KMS-11 (cell line): ENCODE measurements at regions not wholly inside any gene's neighbourhood (a gene's known extent, or its start where the extent isn't known, plus 50 kb on each side); places are given as distances from the start of the nearest gene placed in this dataset.
"Not testable (repeated sequence)": the region's sequence is repeated elsewhere in the genome, so short reads cannot be mapped to it uniquely, and the experiment has no call there.

Source experiments
- H2AFZ ChIP-seq: fragments of 200-600 bp; sonication (generic); 2 replicates; pipeline ENCODE4 v1.6.1; 2016; ENCODE audit warnings: antibody characterized with exemption, mixed run types, low read depth
- H3K27ac ChIP-seq: fragments of 200-600 bp; sonication (generic); 2 replicates; pipeline ENCODE4 v1.6.1; 2016; ENCODE audit warnings: mild to moderate bottlenecking, mixed run types
- H3K27me3 ChIP-seq: fragments of 200-600 bp; sonication (generic); 2 replicates; pipeline ENCODE4 v1.6.1; 2017; ENCODE audit warnings: mild to moderate bottlenecking, low read depth, mixed run types, moderate library complexity; ENCODE audit not compliant: insufficient read depth
- H3K36me3 ChIP-seq: fragments of 200-600 bp; sonication (generic); 2 replicates; pipeline ENCODE4 v1.6.1; 2017; ENCODE audit warnings: mild to moderate bottlenecking, mixed run types; ENCODE audit not compliant: insufficient read depth
- H3K4me1 ChIP-seq: fragments of 200-600 bp; sonication (generic); 2 replicates; pipeline ENCODE4 v1.6.1; 2016; ENCODE audit warnings: mild to moderate bottlenecking, low read depth, mixed run types; ENCODE audit not compliant: poor library complexity, severe bottlenecking
- H3K4me2 ChIP-seq: fragments of 200-600 bp; sonication (generic); 2 replicates; pipeline ENCODE4 v1.7.0; 2016; ENCODE audit warnings: mild to moderate bottlenecking, mixed run types
- H3K4me3 ChIP-seq: fragments of 200-600 bp; sonication (generic); IDR thresholded peaks from 2 replicates; pipeline ENCODE4 v1.6.1; 2017; ENCODE audit warnings: low read depth, low read length, mixed read lengths; ENCODE audit not compliant: insufficient read depth
- H3K79me2 ChIP-seq: fragments of 200-600 bp; sonication (generic); 2 replicates; pipeline ENCODE4 v1.6.1; 2016; ENCODE audit warnings: low read depth, mixed run types; ENCODE audit not compliant: insufficient read depth
- H3K9ac ChIP-seq: fragments of 200-600 bp; sonication (generic); 2 replicates; pipeline ENCODE4 v1.6.1; 2016; ENCODE audit warnings: mild to moderate bottlenecking, mixed run types
- H4K20me1 ChIP-seq: fragments of 200-600 bp; sonication (generic); 2 replicates; pipeline ENCODE4 v1.6.1; 2016; ENCODE audit warnings: mild to moderate bottlenecking, mixed run types; ENCODE audit not compliant: insufficient read depth
- TF ChIP-seq, protein P1 (sequence below): fragments of 200-600 bp; sonication (generic); conservative IDR thresholded peaks from 2 replicates; pipeline ENCODE4 v1.6.1; 2017; ENCODE audit warnings: low read depth, mild to moderate bottlenecking, antibody characterized with exemption, low read length, moderate library complexity, mixed read lengths

DNA sequence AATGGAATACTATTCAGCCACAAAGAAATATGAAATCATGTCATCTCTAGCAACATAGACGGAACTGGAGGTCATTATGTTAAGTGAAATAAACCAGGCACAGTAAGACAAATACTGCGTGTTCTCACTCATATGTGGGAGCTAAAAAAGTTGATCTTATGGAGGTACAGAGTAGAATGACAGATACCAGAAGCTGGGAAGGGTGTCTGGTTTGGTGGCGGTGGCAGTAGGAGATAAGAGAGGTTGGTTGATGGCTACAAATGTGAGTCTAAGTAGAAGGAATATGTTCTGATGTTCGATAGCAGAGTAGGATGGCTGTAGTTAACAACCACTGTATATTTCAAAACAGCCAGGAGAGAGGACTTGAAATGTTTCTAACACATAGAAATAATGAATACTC is 121.6 kb downstream of the PLPPR4 start:
- Histone ChIP-seq H3K4me3 (no peak overlapping the region), H3K27ac (no peak overlapping the region), H3K9ac (no peak overlapping the region), H2AFZ (no peak overlapping the region), H3K27me3 (no peaks in the 10 kb centered on the region), H3K4me2 (no peak overlapping the region), H3K36me3 (no peaks in the 10 kb centered on the region), H3K79me2 (no peaks in the 10 kb centered on the region), H4K20me1 (no peaks in the 10 kb centered on the region), H3K4me1 (peaks cover 19% of the 10 kb centered on the region)
- TF ChIP-seq, protein P1, sequence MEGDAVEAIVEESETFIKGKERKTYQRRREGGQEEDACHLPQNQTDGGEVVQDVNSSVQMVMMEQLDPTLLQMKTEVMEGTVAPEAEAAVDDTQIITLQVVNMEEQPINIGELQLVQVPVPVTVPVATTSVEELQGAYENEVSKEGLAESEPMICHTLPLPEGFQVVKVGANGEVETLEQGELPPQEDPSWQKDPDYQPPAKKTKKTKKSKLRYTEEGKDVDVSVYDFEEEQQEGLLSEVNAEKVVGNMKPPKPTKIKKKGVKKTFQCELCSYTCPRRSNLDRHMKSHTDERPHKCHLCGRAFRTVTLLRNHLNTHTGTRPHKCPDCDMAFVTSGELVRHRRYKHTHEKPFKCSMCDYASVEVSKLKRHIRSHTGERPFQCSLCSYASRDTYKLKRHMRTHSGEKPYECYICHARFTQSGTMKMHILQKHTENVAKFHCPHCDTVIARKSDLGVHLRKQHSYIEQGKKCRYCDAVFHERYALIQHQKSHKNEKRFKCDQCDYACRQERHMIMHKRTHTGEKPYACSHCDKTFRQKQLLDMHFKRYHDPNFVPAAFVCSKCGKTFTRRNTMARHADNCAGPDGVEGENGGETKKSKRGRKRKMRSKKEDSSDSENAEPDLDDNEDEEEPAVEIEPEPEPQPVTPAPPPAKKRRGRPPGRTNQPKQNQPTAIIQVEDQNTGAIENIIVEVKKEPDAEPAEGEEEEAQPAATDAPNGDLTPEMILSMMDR, result no peak

GRCh38 chr1:99396389-99396788 is 132.1 kb downstream of the PLPPR4 start:
- Histone ChIP-seq H3K27ac (no peak overlapping the region), H3K4me1 (no peaks in the 10 kb centered on the region), H3K36me3 (no peaks in the 10 kb centered on the region), H3K4me3 (no peak overlapping the region), H2AFZ (no peak overlapping the region), H3K27me3 (no peaks in the 10 kb centered on the region), H3K9ac (no peak overlapping the region), H3K79me2 (no peaks in the 10 kb centered on the region), H4K20me1 (no peaks in the 10 kb centered on the region), H3K4me2 (no peak overlapping the region)
- TF ChIP-seq, protein P1, result no peak

DNA sequence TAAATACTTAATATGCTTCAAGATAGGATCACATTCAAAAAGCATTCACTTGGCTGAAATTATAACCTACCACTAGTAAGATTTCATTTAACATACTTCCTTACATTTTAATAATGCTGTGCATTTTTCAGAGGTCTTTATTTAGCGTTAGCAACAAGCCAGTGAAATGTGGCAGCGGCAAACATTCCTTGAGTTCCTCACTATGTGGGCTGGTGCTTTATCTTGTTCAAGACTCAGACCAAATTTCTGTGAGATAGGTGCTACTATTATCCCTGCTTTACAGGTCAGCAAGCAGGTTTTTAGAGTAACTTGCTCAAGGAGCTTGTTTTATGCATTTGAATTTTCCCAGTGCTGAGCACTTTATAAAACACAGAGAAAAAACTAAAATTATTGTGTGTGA is 132.7 kb downstream of the PLPPR4 start:
- H3K27ac ChIP-seq, result no peak overlapping the region
- no peak overlapping the region for H3K4me3 ChIP-seq
- H3K4me1 ChIP-seq, result no peaks in the 10 kb centered on the region
- H2AFZ ChIP-seq, result no peak overlapping the region
- TF ChIP-seq, protein P1, result no peak
- H3K9ac ChIP-seq, result no peak overlapping the region
- no peaks in the 10 kb centered on the region for H3K79me2 ChIP-seq
- no peak overlapping the region for H3K4me2 ChIP-seq
- no peaks in the 10 kb centered on the region for H4K20me1 ChIP-seq
- H3K27me3 ChIP-seq, result no peaks in the 10 kb centered on the region
- no peaks in the 10 kb centered on the region for H3K36me3 ChIP-seq

DNA sequence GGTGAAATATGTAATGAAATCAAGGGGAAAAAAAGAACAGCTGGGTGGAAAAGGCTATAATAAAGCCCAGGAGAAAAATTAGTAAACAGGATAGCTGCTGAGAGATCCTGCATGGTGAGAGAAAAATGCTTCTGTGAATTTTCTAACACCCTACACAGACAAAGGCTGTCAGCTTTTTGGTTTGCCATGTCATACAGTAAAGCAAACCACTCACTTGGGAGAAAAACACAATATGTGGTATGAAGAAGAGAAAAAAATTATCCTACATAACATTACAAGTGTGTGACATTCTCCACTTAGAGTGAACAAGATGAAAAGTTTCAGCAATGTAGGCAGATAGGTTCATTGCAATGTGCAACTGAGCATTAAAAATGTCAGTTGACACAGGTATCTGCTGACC is 133.6 kb downstream of the PLPPR4 start:
- H3K4me1 ChIP-seq, result no peaks in the 10 kb centered on the region
- no peak overlapping the region for H2AFZ ChIP-seq
- H3K9ac ChIP-seq, result no peak overlapping the region
- no peaks in the 10 kb centered on the region for H4K20me1 ChIP-seq
- H3K27me3 ChIP-seq, result no peaks in the 10 kb centered on the region
- no peaks in the 10 kb centered on the region for H3K79me2 ChIP-seq
- H3K27ac ChIP-seq, result no peak overlapping the region
- no peak overlapping the region for H3K4me3 ChIP-seq
- H3K4me2 ChIP-seq, result no peak overlapping the region
- TF ChIP-seq, protein P1, result no peak
- H3K36me3 ChIP-seq, result no peaks in the 10 kb centered on the region

GRCh38 chr1:99401556-99401955 is 137.3 kb downstream of the PLPPR4 start:
- not testable (repeated sequence) for H3K9ac ChIP-seq, H4K20me1 ChIP-seq, H3K4me1 ChIP-seq, H3K27me3 ChIP-seq, H2AFZ ChIP-seq, H3K79me2 ChIP-seq, H3K36me3 ChIP-seq, H3K27ac ChIP-seq, H3K4me3 ChIP-seq, H3K4me2 ChIP-seq

DNA sequence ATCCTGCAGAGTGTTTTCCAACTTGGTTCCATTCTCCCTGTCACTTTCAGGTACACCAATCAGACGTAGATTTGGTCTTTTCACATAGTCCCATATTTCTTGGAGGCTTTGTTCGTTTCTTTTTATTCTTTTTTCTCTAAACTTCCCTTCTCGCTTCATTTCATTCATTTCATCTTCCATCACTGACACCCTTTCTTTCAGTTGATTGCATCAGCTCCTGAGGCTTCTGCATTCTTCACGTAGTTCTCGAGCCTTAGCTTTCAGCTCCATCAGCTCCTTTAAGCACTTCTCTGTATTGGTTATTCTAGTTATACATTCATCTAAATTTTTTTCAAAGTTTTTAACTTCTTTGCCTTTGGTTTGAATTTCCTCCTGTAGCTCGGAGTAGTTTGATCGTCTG is 140.1 kb downstream of the PLPPR4 start:
- H3K4me2 ChIP-seq, H3K27ac ChIP-seq, H3K79me2 ChIP-seq, H3K4me3 ChIP-seq, H3K4me1 ChIP-seq, H3K9ac ChIP-seq, H2AFZ ChIP-seq, H3K36me3 ChIP-seq, H3K27me3 ChIP-seq, H4K20me1 ChIP-seq: not testable (repeated sequence)

DNA sequence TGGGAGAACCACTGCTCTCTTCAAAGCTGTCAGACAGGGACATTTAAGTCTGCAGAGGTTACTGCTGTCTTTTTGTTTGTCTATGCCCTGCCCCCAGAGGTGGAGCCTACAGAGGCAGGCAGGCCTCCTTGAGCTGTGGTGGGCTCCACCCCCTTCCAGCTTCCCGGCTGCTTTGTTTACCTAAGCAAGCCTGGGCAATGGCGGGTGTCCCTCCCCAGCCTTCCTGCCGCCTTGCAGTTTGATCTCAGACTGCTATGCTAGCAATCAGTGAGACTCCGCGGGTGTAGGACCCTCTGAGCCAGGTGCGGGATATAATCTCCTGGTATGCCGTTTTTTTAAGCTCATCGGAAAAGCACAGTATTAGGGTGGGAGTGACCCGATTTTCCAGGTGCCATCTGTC is 141.0 kb downstream of the PLPPR4 start:
- not testable (repeated sequence) for H3K27ac ChIP-seq, H2AFZ ChIP-seq, H4K20me1 ChIP-seq, H3K4me2 ChIP-seq, H3K36me3 ChIP-seq, H3K27me3 ChIP-seq, H3K4me3 ChIP-seq, H3K4me1 ChIP-seq, H3K9ac ChIP-seq, H3K79me2 ChIP-seq
